RWPE1 (cell line): ENCODE measurements at regions not wholly inside any gene's neighbourhood (a gene's known extent, or its start where the extent isn't known, plus 50 kb on each side); places are given as distances from the start of the nearest gene placed in this dataset.
A peak's percentile ranks its signal among the peaks of the same experiment; 100 is the strongest.

ENCODE experiments used
- CTCF ChIA-PET: fragments of 350-600 bp; sonication (Branson Sonifier 250); formaldehyde crosslinking; extraction: SDS; loops from one replicate; lab custom pipeline; 2021; lab: Yijun Ruan, JAX
- POLR2A ChIA-PET: fragments of 400-600 bp; formaldehyde crosslinking; extraction: SDS; loops from one replicate; lab custom pipeline; 2020; ENCODE audit warnings: antibody characterized with exemption; ENCODE audit not compliant: low non-redundant PET; lab: Yijun Ruan, JAX
- DNase-seq: peaks from one replicate; pipeline ENCODE4 v3.0.0; 2012; ENCODE audit warnings: low spot score
- H3K27ac ChIP-seq: fragments of 450-650 bp; 2 replicates; pipeline ENCODE4 v1.5.1; 2017
- CTCF ChIP-seq: fragments of 450-650 bp; conservative IDR thresholded peaks from 2 replicates; pipeline ENCODE4 v1.5.1; 2017; ENCODE audit warnings: low read depth, mild to moderate bottlenecking

DNA sequence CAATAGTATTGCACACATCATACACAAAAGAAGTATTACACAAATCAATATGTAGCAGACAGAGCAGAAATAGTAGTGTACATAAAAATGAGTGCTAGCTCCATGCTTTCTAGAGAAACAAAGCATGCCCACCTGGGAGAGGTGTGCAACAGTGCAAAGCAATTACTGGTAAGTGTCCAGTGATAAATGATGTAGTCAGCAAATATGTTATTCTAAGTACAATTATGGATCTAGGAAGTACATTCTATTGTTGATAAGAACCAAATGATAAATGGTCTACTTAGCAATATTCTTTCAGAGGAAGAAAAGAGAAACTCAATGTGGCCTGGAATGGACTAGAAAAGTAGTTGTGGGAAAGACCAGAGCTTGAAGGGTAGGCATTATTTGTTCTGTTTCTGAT, 188.6 kb downstream of the HINT1 start:
- CTCF ChIA-PET, result interaction anchor here (0.5 to 0.6 kb wide), 2 partner anchors 17 to 442 kb away, joined by 4 to 5 read pairs; no protein-coding TSS in a partner anchor
- DNase-seq, result no peak
- H3K27ac ChIP-seq, result no peak overlapping the region
- POLR2A ChIA-PET, result no interaction called here
- TF ChIP-seq CTCF, result no peak

- CTCF ChIA-PET, result interaction anchor here (0.6 kb wide), 1 partner anchor 17 kb away, joined by 5 read pairs; no protein-coding TSS in a partner anchor
- DNase-seq, result peak; percentile 51
- no peak overlapping the region for H3K27ac ChIP-seq
- TF ChIP-seq CTCF, result no peak
- POLR2A ChIA-PET, result no interaction called here
Measured at GRCh38 chr5:130975847-130976246, 189.2 kb downstream of the HINT1 start.

- POLR2A ChIA-PET, result no interaction called here
- no peak overlapping the region for H3K27ac ChIP-seq
Measured at GRCh38 chr5:130975299-130975698, 189.8 kb downstream of the HINT1 start.

GRCh38 chr5:130974021-130974683, 190.9 kb downstream of the HINT1 start:
- TF ChIP-seq CTCF, result no peak
- CTCF ChIA-PET, result interaction anchor here (0.6 to 0.7 kb wide), 3 partner anchors 141 to 576 kb away, joined by 3 read pairs; no protein-coding TSS in a partner anchor
- POLR2A ChIA-PET, result no interaction called here

More at GRCh38 chr5:130975299-130975698, 189.8 kb downstream of the HINT1 start:
- DNase-seq, result no peak
- CTCF ChIA-PET, result no interaction called here
- no peak for TF ChIP-seq CTCF

DNA sequence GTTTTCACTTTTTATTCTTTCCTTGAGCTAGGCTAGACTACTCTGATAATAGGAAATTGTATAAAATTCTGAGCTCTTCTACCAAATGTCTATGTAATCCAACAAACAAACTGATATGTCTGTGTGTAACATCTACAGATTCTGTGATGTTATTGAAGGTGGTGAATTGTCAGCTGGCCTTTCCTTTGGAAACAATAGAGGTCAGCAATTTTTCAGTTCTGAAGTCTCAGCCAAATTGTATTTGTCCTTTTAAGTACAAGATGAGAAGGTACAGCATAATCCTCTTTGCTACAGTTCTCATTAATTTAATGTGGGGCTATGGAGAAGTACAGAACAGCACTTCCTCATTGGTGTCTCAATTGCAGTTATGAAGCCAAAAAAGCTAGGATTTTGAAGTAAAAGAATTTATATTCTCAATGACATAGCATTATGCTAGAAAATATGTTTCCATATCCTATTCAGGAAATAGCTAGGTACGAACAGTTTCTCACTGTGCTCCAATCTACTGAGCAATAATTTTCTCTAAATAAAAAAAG, 198.0 kb downstream of the HINT1 start:
- CTCF ChIA-PET, result no interaction called here
- DNase-seq, result no peak
- TF ChIP-seq CTCF, result no peak

More at GRCh38 chr5:130974021-130974683, 190.9 kb downstream of the HINT1 start:
- no peak for DNase-seq
- H3K27ac ChIP-seq, result no peak overlapping the region

GRCh38 chr5:130965920-130966319, 199.1 kb downstream of the HINT1 start:
- DNase-seq, result no peak
- ChIA-PET POLR2A (no interaction called here), CTCF (no interaction called here)
- no peak for TF ChIP-seq CTCF
- no peak overlapping the region for H3K27ac ChIP-seq

More for the DNA sequence above, 198.0 kb downstream of the HINT1 start:
- no peak overlapping the region for H3K27ac ChIP-seq
- POLR2A ChIA-PET, result no interaction called here
